ENCODE measurements at regions not wholly inside any gene's neighbourhood (a gene's known extent, or its start where the extent isn't known, plus 50 kb on each side); places are given as distances from the start of the nearest gene placed in this dataset.

- Histone ChIP-seq H3K36me3 (ENCODE audit: control insufficient read depth, insufficient read depth, low read length) (no peaks in the 10 kb centered on the region), H3K27me3 (replicated peaks; ENCODE audit: control insufficient read depth, insufficient read depth, low read length) (no peaks in the 10 kb centered on the region; the same call in 1 of the 2 replicates), H3K4me3 (replicated peaks; ENCODE audit: low read depth, low read length) (no peak overlapping the region)
- no peak for TF ChIP-seq CTCF (IDR thresholded peaks at IDR 0.05; ENCODE audit: insufficient read depth, low read length, poor library complexity, severe bottlenecking)
- no peak for DNase-seq (ENCODE audit: extremely low read depth, insufficient read length)
These were observed 68.3 kb upstream of the FAM171A1 start for GRCh38 chr10:15439341-15439842.

- no peak for TF ChIP-seq CTCF (IDR thresholded peaks at IDR 0.05; ENCODE audit: insufficient read depth, low read length, poor library complexity, severe bottlenecking)
- Histone ChIP-seq H3K27me3 (replicated peaks; ENCODE audit: control insufficient read depth, insufficient read depth, low read length) (no peaks in the 10 kb centered on the region; the same call in 1 of the 2 replicates), H3K36me3 (ENCODE audit: control insufficient read depth, insufficient read depth, low read length) (no peaks in the 10 kb centered on the region), H3K4me3 (replicated peaks; ENCODE audit: low read depth, low read length) (no peak overlapping the region)
- DNase-seq (ENCODE audit: extremely low read depth, insufficient read length): no peak
These were observed 65.6 kb upstream of the FAM171A1 start for GRCh38 chr10:15436696-15437095.

- Histone ChIP-seq H3K27me3 (replicated peaks; ENCODE audit: control insufficient read depth, insufficient read depth, low read length) (no peaks in the 10 kb centered on the region), H3K36me3 (ENCODE audit: control insufficient read depth, insufficient read depth, low read length) (no peaks in the 10 kb centered on the region), H3K4me3 (replicated peaks; ENCODE audit: low read depth, low read length) (no peak overlapping the region; the same call in 1 of the 2 replicates)
- no peak for DNase-seq (ENCODE audit: extremely low read depth, insufficient read length)
- peak; percentile 72 for TF ChIP-seq CTCF (IDR thresholded peaks at IDR 0.05; ENCODE audit: insufficient read depth, low read length, poor library complexity, severe bottlenecking)
These were observed 62.9 kb upstream of the FAM171A1 start for GRCh38 chr10:15433850-15434537.

GRCh38 chr10:15432266-15432665 is 61.2 kb upstream of the FAM171A1 start:
- Histone ChIP-seq H3K4me3 (replicated peaks; ENCODE audit: low read depth, low read length) (no peak overlapping the region), H3K36me3 (ENCODE audit: control insufficient read depth, insufficient read depth, low read length) (no peaks in the 10 kb centered on the region), H3K27me3 (replicated peaks; ENCODE audit: control insufficient read depth, insufficient read depth, low read length) (no peaks in the 10 kb centered on the region)
- DNase-seq (ENCODE audit: extremely low read depth, insufficient read length): no peak
- TF ChIP-seq CTCF (IDR thresholded peaks at IDR 0.05; ENCODE audit: insufficient read depth, low read length, poor library complexity, severe bottlenecking): no peak

GRCh38 chr10:15430969-15431771 is 60.1 kb upstream of the FAM171A1 start:
- no peaks in the 10 kb centered on the region for H3K36me3 ChIP-seq (ENCODE audit: control insufficient read depth, insufficient read depth, low read length)
- TF ChIP-seq CTCF (IDR thresholded peaks at IDR 0.05; ENCODE audit: insufficient read depth, low read length, poor library complexity, severe bottlenecking): no peak
- DNase-seq (ENCODE audit: extremely low read depth, insufficient read length): no peak
- no peaks in the 10 kb centered on the region for H3K27me3 ChIP-seq (replicated peaks; ENCODE audit: control insufficient read depth, insufficient read depth, low read length)
- no peak overlapping the region for H3K4me3 ChIP-seq (replicated peaks; ENCODE audit: low read depth, low read length)
